Thyroid gland (tissue), 4 donors: ENCODE measurements at regions not wholly inside any gene's neighbourhood (a gene's known extent, or its start where the extent isn't known, plus 50 kb on each side); places are given as distances from the start of the nearest gene placed in this dataset.

Source experiments
- POLR2A ChIP-seq, 2 donors: fragments of 450-650 bp; IDR thresholded peaks; one replicate each; pipeline ENCODE4 v1.6.1; 2017; ENCODE audit warnings: antibody characterized with exemption in 2 of 2, mild to moderate bottlenecking in 2 of 2, moderate library complexity in 1 of 2
- TF ChIP-seq, protein P1 (sequence below), 6 experiments: fragments of 200-600 bp in 3 of 6; fragments of 450-650 bp in 3 of 6; sonication (generic) in 3 of 6; IDR thresholded peaks; one replicate each; pipeline ENCODE4 v1.5.1; 2016 to 2019; ENCODE audit warnings: antibody characterized with exemption in 6 of 6, mild to moderate bottlenecking in 2 of 6, inconsistent platforms in 1 of 6, moderate library complexity in 1 of 6

DNA sequence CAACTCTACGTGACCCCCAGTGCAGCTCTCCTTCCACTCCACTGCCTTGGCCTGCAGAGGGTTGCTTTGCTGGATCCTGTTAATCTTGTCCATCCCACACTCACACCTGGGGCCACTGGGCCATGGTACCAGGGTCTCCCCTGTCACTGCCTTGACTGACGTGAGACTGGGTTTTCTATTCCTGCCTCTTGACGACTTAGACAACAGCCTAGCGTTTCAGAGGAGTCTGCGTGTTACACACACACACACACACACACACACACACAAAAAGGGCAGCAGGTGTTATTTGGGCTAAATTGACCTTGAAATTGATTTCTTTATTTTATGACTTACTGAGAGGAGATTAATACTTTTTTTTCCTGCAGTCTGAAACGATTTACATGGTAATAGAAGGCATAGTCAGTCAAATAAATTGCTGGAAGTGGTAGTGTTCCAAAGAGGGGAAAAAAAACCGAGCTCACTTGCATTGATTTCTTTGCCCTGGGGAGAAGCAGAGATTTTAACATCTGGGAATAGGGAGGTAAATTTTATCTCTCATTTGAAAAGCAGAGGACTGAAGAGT, 492.3 kb upstream of the EEF2KMT start:
- TF ChIP-seq, protein P1, sequence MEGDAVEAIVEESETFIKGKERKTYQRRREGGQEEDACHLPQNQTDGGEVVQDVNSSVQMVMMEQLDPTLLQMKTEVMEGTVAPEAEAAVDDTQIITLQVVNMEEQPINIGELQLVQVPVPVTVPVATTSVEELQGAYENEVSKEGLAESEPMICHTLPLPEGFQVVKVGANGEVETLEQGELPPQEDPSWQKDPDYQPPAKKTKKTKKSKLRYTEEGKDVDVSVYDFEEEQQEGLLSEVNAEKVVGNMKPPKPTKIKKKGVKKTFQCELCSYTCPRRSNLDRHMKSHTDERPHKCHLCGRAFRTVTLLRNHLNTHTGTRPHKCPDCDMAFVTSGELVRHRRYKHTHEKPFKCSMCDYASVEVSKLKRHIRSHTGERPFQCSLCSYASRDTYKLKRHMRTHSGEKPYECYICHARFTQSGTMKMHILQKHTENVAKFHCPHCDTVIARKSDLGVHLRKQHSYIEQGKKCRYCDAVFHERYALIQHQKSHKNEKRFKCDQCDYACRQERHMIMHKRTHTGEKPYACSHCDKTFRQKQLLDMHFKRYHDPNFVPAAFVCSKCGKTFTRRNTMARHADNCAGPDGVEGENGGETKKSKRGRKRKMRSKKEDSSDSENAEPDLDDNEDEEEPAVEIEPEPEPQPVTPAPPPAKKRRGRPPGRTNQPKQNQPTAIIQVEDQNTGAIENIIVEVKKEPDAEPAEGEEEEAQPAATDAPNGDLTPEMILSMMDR (IDR thresholded peaks at IDR 0.05), result no peak
- TF ChIP-seq POLR2A (IDR thresholded peaks at IDR 0.05), result no peak
